DND-41 (cell line): ENCODE measurements at regions not wholly inside any gene's neighbourhood (a gene's known extent, or its start where the extent isn't known, plus 50 kb on each side); places are given as distances from the start of the nearest gene placed in this dataset.

ENCODE experiments used
- ATAC-seq: fragments of 200-7000 bp; cut with Tn5 transposase; 3 replicates; pipeline ENCODE4 v1.9.1; 2021; ENCODE audit warnings: low read depth; ENCODE audit not compliant: insufficient read depth
- DNase-seq: peaks from one replicate; pipeline ENCODE4 v3.0.0-alpha.2; 2020
- H2AFZ ChIP-seq: 2 replicates; pipeline ENCODE4 v1.6.0; 2012; ENCODE audit warnings: low read depth, low read length
- H3K27ac ChIP-seq: 2 replicates; pipeline ENCODE4 v1.5.1; 2012; ENCODE audit warnings: low read length, inconsistent platforms
- H3K27me3 ChIP-seq: fragments of 200-600 bp; sonication (generic); 2 replicates; pipeline ENCODE4 v1.6.0; 2012; ENCODE audit warnings: low read length, mild to moderate bottlenecking, inconsistent platforms; ENCODE audit not compliant: insufficient read depth, poor library complexity
- H3K36me3 ChIP-seq: 2 replicates; pipeline ENCODE4 v1.5.1; 2012; ENCODE audit warnings: low read length, inconsistent platforms; ENCODE audit not compliant: insufficient read depth
- H3K4me1 ChIP-seq: 2 replicates; pipeline ENCODE4 v1.5.1; 2012; ENCODE audit warnings: mild to moderate bottlenecking, low read length; ENCODE audit not compliant: insufficient read depth
- H3K4me2 ChIP-seq: 2 replicates; pipeline ENCODE4 v1.6.0; 2012; ENCODE audit warnings: mild to moderate bottlenecking, moderate library complexity, low read length, inconsistent platforms; ENCODE audit not compliant: insufficient read depth
- H3K4me3 ChIP-seq, 2 experiments: fragments of 200-600 bp in 1 of 2; shearing (Covaris generic) in 1 of 2; 2 replicates each; pipeline ENCODE4 v1.5.1; 2012 to 2016; ENCODE audit warnings: inconsistent platforms in 2 of 2, low read length in 2 of 2, mild to moderate bottlenecking in 2 of 2, low read depth in 1 of 2, moderate library complexity in 1 of 2
- H3K79me2 ChIP-seq: 2 replicates; pipeline ENCODE4 v1.6.0; 2012; ENCODE audit warnings: low read length, inconsistent platforms; ENCODE audit not compliant: insufficient read depth
- H3K9ac ChIP-seq: 2 replicates; pipeline ENCODE4 v1.6.0; 2012; ENCODE audit warnings: low read depth, mild to moderate bottlenecking, inconsistent platforms, low read length, moderate library complexity
- H3K9me3 ChIP-seq: 2 replicates; pipeline ENCODE4 v1.5.1; 2012; ENCODE audit warnings: low read length, moderate library complexity, mild to moderate bottlenecking, inconsistent platforms; ENCODE audit not compliant: insufficient read depth, severe bottlenecking
- H4K20me1 ChIP-seq: 2 replicates; pipeline ENCODE4 v1.6.0; 2012; ENCODE audit warnings: low read length; ENCODE audit not compliant: insufficient read depth
- EZH2 ChIP-seq: IDR thresholded peaks from 3 replicates; pipeline ENCODE4 v1.6.1; 2012; ENCODE audit warnings: borderline replicate concordance, low read depth, mild to moderate bottlenecking, moderate library complexity, low read length, inconsistent platforms; ENCODE audit not compliant: severe bottlenecking
- TF ChIP-seq, protein P1 (sequence below): IDR thresholded peaks from 2 replicates; pipeline ENCODE4 v1.5.1; 2012; ENCODE audit warnings: borderline replicate concordance, low read length, moderate library complexity, mild to moderate bottlenecking; ENCODE audit not compliant: poor library complexity, severe bottlenecking; ENCODE audit errors: extremely low read depth

DNA sequence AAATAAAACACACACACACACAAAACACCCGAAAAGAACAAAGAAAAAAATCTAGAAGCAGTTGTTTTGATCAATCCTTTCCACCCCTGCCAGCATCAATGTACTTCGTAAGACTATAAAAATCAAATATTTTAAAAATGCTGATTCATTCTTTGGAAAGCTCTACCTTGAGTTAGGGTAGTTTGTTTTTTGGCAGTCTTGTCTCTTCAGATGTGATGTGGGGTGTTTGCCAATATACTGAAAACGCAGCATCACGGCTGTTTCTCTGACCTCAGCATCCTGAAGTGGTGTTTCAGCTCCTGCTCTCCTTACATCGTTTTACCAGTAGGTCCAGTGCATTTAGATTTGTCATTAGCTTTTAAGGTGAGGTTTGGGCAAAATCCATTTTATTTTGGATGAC is 526.0 kb downstream of the UTRN start:
- Histone ChIP-seq H3K79me2 (no peaks in the 10 kb centered on the region), H2AFZ (no peak overlapping the region), H3K9me3 (no peaks in the 10 kb centered on the region), H3K36me3 (peaks cover 58% of the 10 kb centered on the region), H3K27ac (no peak overlapping the region), H4K20me1 (no peaks in the 10 kb centered on the region), H3K27me3 (no peaks in the 10 kb centered on the region), H3K4me1 (no peaks in the 10 kb centered on the region), H3K9ac (no peak overlapping the region), H3K4me2 (no peak overlapping the region), H3K4me3 (no peak overlapping the region)
- TF ChIP-seq EZH2 = no peak
- TF ChIP-seq, protein P1, sequence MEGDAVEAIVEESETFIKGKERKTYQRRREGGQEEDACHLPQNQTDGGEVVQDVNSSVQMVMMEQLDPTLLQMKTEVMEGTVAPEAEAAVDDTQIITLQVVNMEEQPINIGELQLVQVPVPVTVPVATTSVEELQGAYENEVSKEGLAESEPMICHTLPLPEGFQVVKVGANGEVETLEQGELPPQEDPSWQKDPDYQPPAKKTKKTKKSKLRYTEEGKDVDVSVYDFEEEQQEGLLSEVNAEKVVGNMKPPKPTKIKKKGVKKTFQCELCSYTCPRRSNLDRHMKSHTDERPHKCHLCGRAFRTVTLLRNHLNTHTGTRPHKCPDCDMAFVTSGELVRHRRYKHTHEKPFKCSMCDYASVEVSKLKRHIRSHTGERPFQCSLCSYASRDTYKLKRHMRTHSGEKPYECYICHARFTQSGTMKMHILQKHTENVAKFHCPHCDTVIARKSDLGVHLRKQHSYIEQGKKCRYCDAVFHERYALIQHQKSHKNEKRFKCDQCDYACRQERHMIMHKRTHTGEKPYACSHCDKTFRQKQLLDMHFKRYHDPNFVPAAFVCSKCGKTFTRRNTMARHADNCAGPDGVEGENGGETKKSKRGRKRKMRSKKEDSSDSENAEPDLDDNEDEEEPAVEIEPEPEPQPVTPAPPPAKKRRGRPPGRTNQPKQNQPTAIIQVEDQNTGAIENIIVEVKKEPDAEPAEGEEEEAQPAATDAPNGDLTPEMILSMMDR = no peak
- no peak for DNase-seq
- ATAC-seq = no peak

DNA sequence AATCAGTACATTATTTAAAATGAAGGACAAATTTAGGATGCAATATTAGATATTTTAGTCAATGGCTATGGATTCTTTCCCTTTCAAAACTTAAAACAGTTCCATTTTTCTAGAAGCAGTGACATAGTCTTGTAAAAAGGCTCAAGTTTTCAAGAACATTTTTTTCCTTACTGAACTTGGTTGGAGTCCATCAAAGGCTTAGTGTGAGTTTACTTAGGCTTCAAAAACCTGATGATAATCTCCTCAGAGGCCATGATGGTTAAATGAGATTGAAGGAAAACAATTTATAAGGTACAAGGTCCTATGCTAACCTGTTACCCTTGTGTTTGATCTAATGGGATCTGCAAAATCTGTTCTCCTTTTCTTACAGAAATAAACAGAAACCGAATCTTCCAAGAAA is 531.8 kb downstream of the UTRN start:
- ATAC-seq (no peak), DNase-seq (no peak)
- Histone ChIP-seq H3K27me3 (no peaks in the 10 kb centered on the region), H3K27ac (no peak overlapping the region), H3K79me2 (no peaks in the 10 kb centered on the region), H3K4me1 (no peaks in the 10 kb centered on the region), H3K9ac (no peak overlapping the region), H2AFZ (no peak overlapping the region), H3K4me2 (no peak overlapping the region), H3K36me3 (peaks cover 39% of the 10 kb centered on the region), H3K9me3 (no peaks in the 10 kb centered on the region), H3K4me3 (no peak overlapping the region), H4K20me1 (no peaks in the 10 kb centered on the region)
- TF ChIP-seq EZH2 = no peak

DNA sequence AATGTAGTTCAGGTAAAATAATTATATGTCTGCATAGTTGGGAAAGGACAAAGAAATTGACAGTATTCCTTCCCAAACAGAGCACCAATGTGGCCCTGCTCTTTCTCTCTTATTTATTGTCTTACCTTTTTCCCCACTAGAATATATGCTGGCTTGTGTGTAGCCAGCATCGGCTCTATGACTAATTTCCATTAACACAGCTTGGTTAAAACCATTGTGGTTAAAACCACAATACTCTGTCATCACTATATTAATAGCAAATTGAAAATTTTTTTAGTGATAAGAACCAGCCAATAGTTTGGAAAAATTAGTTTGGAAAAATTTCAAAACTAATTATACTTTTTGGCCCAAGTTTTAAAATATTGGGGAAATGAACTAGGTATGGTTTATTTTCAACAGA is 535.1 kb downstream of the UTRN start:
- Histone ChIP-seq H2AFZ (no peak overlapping the region), H3K4me1 (no peaks in the 10 kb centered on the region), H3K79me2 (no peaks in the 10 kb centered on the region), H3K4me2 (no peak overlapping the region), H3K36me3 (peaks cover 31% of the 10 kb centered on the region), H3K4me3 (no peak overlapping the region), H3K27me3 (no peaks in the 10 kb centered on the region), H3K9ac (no peak overlapping the region), H4K20me1 (no peaks in the 10 kb centered on the region), H3K27ac (no peak overlapping the region), H3K9me3 (no peaks in the 10 kb centered on the region)
- DNase-seq (no peak), ATAC-seq (no peak)
- TF ChIP-seq, protein P1 = no peak
- TF ChIP-seq EZH2 = no peak

DNA sequence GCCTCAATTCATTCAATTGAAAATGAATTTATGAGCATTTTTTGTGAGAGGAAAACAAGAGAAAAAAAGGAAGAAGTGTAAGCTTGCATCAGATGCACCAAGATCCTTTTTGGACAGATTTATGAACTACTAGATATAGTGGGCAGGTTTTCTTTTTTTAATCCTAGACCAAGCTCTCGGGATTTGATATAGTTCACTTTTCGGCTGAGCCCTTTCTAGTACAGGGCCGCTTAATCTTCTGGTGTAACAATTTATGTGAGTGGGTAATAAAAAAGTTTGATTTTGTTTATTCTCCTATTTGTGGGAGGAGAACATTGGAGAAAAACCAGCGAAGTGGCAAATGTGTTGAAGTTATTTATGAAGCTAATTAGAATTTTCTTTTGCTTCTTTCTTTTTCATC is 538.0 kb downstream of the UTRN start:
- Histone ChIP-seq H4K20me1 (no peaks in the 10 kb centered on the region), H3K4me1 (no peaks in the 10 kb centered on the region), H3K9me3 (no peaks in the 10 kb centered on the region), H3K4me2 (no peak overlapping the region), H3K9ac (no peak overlapping the region), H3K27me3 (no peaks in the 10 kb centered on the region), H3K4me3 (no peak overlapping the region), H3K27ac (no peak overlapping the region), H3K79me2 (no peaks in the 10 kb centered on the region), H3K36me3 (peaks cover 43% of the 10 kb centered on the region), H2AFZ (no peak overlapping the region)
- TF ChIP-seq, protein P1 = no peak
- TF ChIP-seq EZH2 = no peak
- no peak for ATAC-seq
- DNase-seq = no peak
